MCF 10A (cell line): ENCODE measurements at regions not wholly inside any gene's neighbourhood (a gene's known extent, or its start where the extent isn't known, plus 50 kb on each side); places are given as distances from the start of the nearest gene placed in this dataset.

Source experiments
- BruUV-seq: library from RNA; stranded (reverse); fragments of 400-500 nt; replicated peaks from 2 replicates; lab custom pipeline; 2021; lab: Mats Ljungman, UMichigan
- CTCF ChIA-PET: fragments of 300-600 bp; sonication (Branson Sonifier 250); formaldehyde crosslinking; extraction: SDS; loops from one replicate; lab custom pipeline; 2021; ENCODE audit warnings: antibody characterized with exemption, inconsistent platforms; lab: Yijun Ruan, JAX
- POLR2A ChIA-PET: fragments of 300-600, 350-650 bp; sonication (Branson Sonifier 250); formaldehyde crosslinking; extraction: SDS; loops from one replicate; lab custom pipeline; 2020; ENCODE audit warnings: antibody characterized with exemption, inconsistent platforms; lab: Yijun Ruan, JAX
- DNase-seq: peaks from one replicate; pipeline ENCODE4 v3.0.0-alpha.2; 2018; ENCODE audit not compliant: unreplicated experiment
- H3K27ac Mint-ChIP-seq: one replicate; pipeline ENCODE4 v1.8.0; 2022; ENCODE audit warnings: mild to moderate bottlenecking, low read depth, mixed read lengths; ENCODE audit not compliant: unreplicated experiment
- H3K27me3 Mint-ChIP-seq: one replicate; pipeline ENCODE4 v1.8.0; 2022; ENCODE audit warnings: mixed read lengths; ENCODE audit not compliant: insufficient read depth, unreplicated experiment
- H3K36me3 Mint-ChIP-seq: one replicate; pipeline ENCODE4 v1.8.0; 2022; ENCODE audit warnings: mild to moderate bottlenecking, moderate library complexity, mixed read lengths; ENCODE audit not compliant: insufficient read depth, unreplicated experiment
- H3K4me1 Mint-ChIP-seq: one replicate; pipeline ENCODE4 v1.8.0; 2022; ENCODE audit warnings: mixed read lengths; ENCODE audit not compliant: insufficient read depth, unreplicated experiment
- H3K4me3 Mint-ChIP-seq: one replicate; pipeline ENCODE4 v1.8.0; 2022; ENCODE audit warnings: mild to moderate bottlenecking, moderate library complexity, mixed read lengths; ENCODE audit not compliant: unreplicated experiment
- H3K9me3 Mint-ChIP-seq: one replicate; pipeline ENCODE4 v1.8.0; 2022; ENCODE audit warnings: mixed read lengths; ENCODE audit not compliant: unreplicated experiment
- intact Hi-C: fragments of 100-400 bp; cut with micrococcal nuclease; formaldehyde crosslinking; loops from 2 replicates; pipeline ENCODE4 v1.14.1; 2022
- TF ChIP-seq, protein P1 (sequence below): fragments of 200-600 bp; IDR thresholded peaks from one replicate; pipeline ENCODE4 v1.8.0; 2022; ENCODE audit warnings: antibody characterized with exemption, mild to moderate bottlenecking; ENCODE audit not compliant: unreplicated experiment

DNA sequence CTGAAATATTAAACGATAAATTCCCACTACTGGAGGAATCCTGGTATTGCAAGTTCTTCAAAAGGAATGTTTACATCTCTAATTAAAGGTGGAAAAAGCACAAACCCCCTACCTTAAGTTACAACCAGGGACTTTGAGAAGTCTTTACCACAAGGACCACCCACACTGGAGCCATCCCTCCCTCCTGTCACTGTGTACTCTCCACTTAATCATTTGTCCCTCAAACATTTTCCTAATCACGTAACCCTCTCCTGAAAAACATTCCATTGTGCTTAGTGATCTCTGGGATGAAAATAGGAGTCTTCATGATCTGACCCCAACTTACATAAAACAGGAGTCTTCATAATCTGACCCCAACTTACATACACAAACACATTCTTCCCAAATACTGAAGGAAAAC is 85.7 kb downstream of the SUCLG1 start:
- Mint-ChIP-seq H3K9me3 (no peaks in the 10 kb centered on the region), H3K4me3 (no peak overlapping the region), H3K27me3 (no peaks in the 10 kb centered on the region), H3K4me1 (peaks cover 5% of the 10 kb centered on the region), H3K36me3 (no peaks in the 10 kb centered on the region), H3K27ac (no peak overlapping the region)
- ChIA-PET POLR2A (no interaction called here), CTCF (no interaction called here)
- intact Hi-C loops = no loop called here
- DNase-seq = no peak
- BruUV-seq = no TSS peak
- TF ChIP-seq, protein P1, sequence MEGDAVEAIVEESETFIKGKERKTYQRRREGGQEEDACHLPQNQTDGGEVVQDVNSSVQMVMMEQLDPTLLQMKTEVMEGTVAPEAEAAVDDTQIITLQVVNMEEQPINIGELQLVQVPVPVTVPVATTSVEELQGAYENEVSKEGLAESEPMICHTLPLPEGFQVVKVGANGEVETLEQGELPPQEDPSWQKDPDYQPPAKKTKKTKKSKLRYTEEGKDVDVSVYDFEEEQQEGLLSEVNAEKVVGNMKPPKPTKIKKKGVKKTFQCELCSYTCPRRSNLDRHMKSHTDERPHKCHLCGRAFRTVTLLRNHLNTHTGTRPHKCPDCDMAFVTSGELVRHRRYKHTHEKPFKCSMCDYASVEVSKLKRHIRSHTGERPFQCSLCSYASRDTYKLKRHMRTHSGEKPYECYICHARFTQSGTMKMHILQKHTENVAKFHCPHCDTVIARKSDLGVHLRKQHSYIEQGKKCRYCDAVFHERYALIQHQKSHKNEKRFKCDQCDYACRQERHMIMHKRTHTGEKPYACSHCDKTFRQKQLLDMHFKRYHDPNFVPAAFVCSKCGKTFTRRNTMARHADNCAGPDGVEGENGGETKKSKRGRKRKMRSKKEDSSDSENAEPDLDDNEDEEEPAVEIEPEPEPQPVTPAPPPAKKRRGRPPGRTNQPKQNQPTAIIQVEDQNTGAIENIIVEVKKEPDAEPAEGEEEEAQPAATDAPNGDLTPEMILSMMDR = no peak

DNA sequence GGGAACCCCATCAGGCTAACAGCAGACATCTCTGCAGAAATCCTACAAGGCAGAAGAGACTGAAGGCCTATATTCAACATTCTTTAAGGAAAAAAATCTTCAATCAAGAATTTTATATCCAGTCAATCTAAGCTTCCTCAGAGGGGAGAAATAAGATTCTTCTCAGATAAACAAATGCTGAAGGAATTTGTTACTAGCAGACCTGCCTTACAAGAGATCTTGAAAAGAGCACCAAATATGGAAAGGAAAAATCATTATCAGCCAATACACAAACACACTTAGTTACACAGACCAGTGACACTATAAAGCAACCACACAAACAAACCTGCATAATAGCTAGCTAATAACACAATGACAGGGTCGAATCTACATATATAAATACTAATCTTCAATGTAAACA is 96.5 kb downstream of the SUCLG1 start:
- CTCF ChIA-PET = interaction anchor here (0.6 to 0.9 kb wide), 2 partner anchors 27 to 47 kb away, joined by 4 to 7 read pairs; no protein-coding TSS in a partner anchor
- TF ChIP-seq, protein P1 = no peak
- Mint-ChIP-seq H3K27me3 (peaks cover 24% of the 10 kb centered on the region), H3K4me3 (no peak overlapping the region), H3K36me3 (no peaks in the 10 kb centered on the region), H3K27ac (no peak overlapping the region), H3K9me3 (peaks cover 21% of the 10 kb centered on the region), H3K4me1 (no peaks in the 10 kb centered on the region)
- POLR2A ChIA-PET = no interaction called here
- DNase-seq = no peak
- intact Hi-C loops = no loop called here
- no TSS peak for BruUV-seq

DNA sequence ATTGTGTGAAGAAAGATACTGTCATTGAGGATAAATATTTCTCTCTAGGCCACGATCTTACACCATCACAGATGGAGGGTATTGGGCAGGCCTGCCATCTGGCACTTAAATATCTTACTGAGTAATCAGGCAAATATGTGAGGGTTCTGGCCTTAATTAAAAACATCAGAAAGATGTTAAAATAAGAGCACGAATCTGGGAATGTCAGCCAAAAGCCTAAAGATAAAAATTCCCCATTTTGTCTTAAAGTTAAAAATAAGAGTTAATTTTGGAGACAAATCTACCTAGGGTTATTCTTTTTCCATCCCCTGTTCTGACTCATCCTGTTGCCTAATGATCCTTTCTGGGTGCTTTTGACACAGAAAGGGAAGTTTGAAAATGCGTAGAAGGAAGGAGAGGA is 121.0 kb downstream of the SUCLG1 start:
- peak; percentile 58 for DNase-seq
- BruUV-seq = no TSS peak

DNA sequence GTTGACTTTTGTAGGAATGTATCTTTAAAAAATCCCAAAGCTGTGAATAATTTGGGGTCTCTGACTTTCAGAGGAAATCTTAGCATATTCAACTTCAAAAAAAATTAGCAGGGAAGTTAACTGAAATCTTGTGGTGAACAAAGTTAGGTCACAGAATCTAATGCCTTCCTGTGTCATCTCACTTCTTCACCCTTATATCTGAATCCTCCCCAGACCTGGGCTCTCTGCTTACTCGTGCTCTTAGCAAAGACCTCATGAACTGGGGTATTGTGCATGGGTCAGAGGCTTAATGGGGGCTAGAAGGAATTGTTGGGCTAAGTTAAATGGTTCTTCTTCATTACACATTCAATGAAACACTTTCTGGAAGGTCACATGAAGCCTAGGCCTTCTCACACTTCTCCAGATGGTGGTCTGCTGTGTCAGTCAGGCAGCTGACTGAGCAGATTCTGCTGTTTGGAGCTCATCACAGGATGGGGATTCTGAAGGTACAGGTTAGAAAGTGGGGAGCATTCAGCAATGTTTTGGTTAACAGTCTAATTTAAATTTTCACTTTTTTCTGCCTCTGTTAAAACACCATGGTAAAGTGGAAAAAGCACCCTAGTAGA is 131.3 kb downstream of the SUCLG1 start:
- POLR2A ChIA-PET = interaction anchor here (0.6 kb wide), 1 partner anchor 131 kb away, joined by 3 read pairs; no protein-coding TSS in a partner anchor
- BruUV-seq = no TSS peak

More for the DNA sequence above, 121.0 kb downstream of the SUCLG1 start:
- Mint-ChIP-seq H3K4me1 (no peaks in the 10 kb centered on the region), H3K9me3 (no peaks in the 10 kb centered on the region), H3K4me3 (no peak overlapping the region), H3K27me3 (no peaks in the 10 kb centered on the region), H3K27ac (peak overlapping the region; percentile 64), H3K36me3 (no peaks in the 10 kb centered on the region)
- TF ChIP-seq, protein P1 = no peak
- ChIA-PET POLR2A (no interaction called here), CTCF (interaction anchor here (1.4 kb wide), 1 partner anchor 50 kb away, joined by 3 read pairs; no protein-coding TSS in a partner anchor)
- intact Hi-C loops = no loop called here

More for the DNA sequence above, 131.3 kb downstream of the SUCLG1 start:
- DNase-seq = no peak
- no peaks in the 10 kb centered on the region for H3K27me3 Mint-ChIP-seq
- intact Hi-C loops = no loop called here
- no peaks in the 10 kb centered on the region for H3K4me1 Mint-ChIP-seq
- CTCF ChIA-PET = interaction anchor here (0.6 to 8.0 kb wide), 4 partner anchors 9 to 166 kb away, joined by 3 to 86 read pairs (median 3); no protein-coding TSS in a partner anchor
- no peaks in the 10 kb centered on the region for H3K36me3 Mint-ChIP-seq
- no peak overlapping the region for H3K27ac Mint-ChIP-seq
- no peak overlapping the region for H3K4me3 Mint-ChIP-seq
- no peaks in the 10 kb centered on the region for H3K9me3 Mint-ChIP-seq
- TF ChIP-seq, protein P1 = no peak
